ENCODE measurements at regions not wholly inside any gene's neighbourhood (a gene's known extent, or its start where the extent isn't known, plus 50 kb on each side); places are given as distances from the start of the nearest gene placed in this dataset.

DNA sequence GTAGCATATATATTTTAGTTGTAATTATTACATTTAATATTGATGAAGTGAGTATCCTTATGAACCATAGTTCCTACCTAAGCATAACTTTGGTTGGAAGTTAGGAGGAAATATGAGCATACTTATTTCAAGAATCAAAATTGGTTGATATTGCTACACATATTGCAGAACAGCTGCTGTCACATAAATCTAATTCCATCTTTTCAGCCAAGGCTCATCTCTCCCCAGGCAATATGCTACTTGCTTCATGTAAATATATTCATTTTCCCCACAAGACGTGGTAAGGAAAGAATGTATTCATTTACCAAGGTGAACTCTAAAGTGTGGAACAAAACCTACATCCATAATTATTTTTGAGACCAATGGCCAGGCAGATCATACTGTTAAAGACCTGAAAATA lies 62.5 kb upstream of the HIF1A start:
- TF ChIP-seq, protein P1, sequence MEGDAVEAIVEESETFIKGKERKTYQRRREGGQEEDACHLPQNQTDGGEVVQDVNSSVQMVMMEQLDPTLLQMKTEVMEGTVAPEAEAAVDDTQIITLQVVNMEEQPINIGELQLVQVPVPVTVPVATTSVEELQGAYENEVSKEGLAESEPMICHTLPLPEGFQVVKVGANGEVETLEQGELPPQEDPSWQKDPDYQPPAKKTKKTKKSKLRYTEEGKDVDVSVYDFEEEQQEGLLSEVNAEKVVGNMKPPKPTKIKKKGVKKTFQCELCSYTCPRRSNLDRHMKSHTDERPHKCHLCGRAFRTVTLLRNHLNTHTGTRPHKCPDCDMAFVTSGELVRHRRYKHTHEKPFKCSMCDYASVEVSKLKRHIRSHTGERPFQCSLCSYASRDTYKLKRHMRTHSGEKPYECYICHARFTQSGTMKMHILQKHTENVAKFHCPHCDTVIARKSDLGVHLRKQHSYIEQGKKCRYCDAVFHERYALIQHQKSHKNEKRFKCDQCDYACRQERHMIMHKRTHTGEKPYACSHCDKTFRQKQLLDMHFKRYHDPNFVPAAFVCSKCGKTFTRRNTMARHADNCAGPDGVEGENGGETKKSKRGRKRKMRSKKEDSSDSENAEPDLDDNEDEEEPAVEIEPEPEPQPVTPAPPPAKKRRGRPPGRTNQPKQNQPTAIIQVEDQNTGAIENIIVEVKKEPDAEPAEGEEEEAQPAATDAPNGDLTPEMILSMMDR (IDR thresholded peaks at IDR 0.05), result no peak
- TF ChIP-seq POLR2A (IDR thresholded peaks at IDR 0.05; ENCODE audit: low read length), result no peak
- no peak for TF ChIP-seq NR3C1 (IDR thresholded peaks at IDR 0.05)
- TF ChIP-seq RFX5 (IDR thresholded peaks at IDR 0.05), result no peak
- TF ChIP-seq CEBPB (IDR thresholded peaks at IDR 0.05), result no peak
- TF ChIP-seq, protein P2, sequence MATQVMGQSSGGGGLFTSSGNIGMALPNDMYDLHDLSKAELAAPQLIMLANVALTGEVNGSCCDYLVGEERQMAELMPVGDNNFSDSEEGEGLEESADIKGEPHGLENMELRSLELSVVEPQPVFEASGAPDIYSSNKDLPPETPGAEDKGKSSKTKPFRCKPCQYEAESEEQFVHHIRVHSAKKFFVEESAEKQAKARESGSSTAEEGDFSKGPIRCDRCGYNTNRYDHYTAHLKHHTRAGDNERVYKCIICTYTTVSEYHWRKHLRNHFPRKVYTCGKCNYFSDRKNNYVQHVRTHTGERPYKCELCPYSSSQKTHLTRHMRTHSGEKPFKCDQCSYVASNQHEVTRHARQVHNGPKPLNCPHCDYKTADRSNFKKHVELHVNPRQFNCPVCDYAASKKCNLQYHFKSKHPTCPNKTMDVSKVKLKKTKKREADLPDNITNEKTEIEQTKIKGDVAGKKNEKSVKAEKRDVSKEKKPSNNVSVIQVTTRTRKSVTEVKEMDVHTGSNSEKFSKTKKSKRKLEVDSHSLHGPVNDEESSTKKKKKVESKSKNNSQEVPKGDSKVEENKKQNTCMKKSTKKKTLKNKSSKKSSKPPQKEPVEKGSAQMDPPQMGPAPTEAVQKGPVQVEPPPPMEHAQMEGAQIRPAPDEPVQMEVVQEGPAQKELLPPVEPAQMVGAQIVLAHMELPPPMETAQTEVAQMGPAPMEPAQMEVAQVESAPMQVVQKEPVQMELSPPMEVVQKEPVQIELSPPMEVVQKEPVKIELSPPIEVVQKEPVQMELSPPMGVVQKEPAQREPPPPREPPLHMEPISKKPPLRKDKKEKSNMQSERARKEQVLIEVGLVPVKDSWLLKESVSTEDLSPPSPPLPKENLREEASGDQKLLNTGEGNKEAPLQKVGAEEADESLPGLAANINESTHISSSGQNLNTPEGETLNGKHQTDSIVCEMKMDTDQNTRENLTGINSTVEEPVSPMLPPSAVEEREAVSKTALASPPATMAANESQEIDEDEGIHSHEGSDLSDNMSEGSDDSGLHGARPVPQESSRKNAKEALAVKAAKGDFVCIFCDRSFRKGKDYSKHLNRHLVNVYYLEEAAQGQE (IDR thresholded peaks at IDR 0.05), result no peak

Measured in A549 (cell line).